ENCODE measurements at regions not wholly inside any gene's neighbourhood (a gene's known extent, or its start where the extent isn't known, plus 50 kb on each side); places are given as distances from the start of the nearest gene placed in this dataset.

GRCh38 chrX:107552930-107553329 lies 75.4 kb upstream of the PRPS1 start:
- TF ChIP-seq, protein P1, sequence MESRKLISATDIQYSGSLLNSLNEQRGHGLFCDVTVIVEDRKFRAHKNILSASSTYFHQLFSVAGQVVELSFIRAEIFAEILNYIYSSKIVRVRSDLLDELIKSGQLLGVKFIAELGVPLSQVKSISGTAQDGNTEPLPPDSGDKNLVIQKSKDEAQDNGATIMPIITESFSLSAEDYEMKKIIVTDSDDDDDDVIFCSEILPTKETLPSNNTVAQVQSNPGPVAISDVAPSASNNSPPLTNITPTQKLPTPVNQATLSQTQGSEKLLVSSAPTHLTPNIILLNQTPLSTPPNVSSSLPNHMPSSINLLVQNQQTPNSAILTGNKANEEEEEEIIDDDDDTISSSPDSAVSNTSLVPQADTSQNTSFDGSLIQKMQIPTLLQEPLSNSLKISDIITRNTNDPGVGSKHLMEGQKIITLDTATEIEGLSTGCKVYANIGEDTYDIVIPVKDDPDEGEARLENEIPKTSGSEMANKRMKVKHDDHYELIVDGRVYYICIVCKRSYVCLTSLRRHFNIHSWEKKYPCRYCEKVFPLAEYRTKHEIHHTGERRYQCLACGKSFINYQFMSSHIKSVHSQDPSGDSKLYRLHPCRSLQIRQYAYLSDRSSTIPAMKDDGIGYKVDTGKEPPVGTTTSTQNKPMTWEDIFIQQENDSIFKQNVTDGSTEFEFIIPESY (IDR thresholded peaks at IDR 0.05), result no peak
- WGBS, result 86% methylated on average over 1 of the region's 1 CpG
- no peaks in the 10 kb centered on the region for H3K4me1 ChIP-seq (ENCODE audit: control insufficient read depth in 4 of 4, insufficient read depth in 4 of 4, low read length in 3 of 4)

GRCh38 chrX:107556967-107557366 lies 71.3 kb upstream of the PRPS1 start:
- Histone ChIP-seq H3K27me3 (ENCODE audit: control insufficient read depth in 4 of 4, insufficient read depth in 4 of 4, low read length in 3 of 4) (peaks cover 0 to 3% (median 0%) of the 10 kb centered on the region in 4 donors), H3K4me3 (ENCODE audit: low read depth in 1 of 3, low read length in 3 of 3) (no peak overlapping the region), H3K9me3 (ENCODE audit: control insufficient read depth in 4 of 4, low read length in 3 of 4) (no peaks in the 10 kb centered on the region), H3K9ac (ENCODE audit: low read depth in 1 of 2, low read length in 2 of 2) (no peak overlapping the region), H3K36me3 (ENCODE audit: control insufficient read depth in 4 of 4, insufficient read depth in 3 of 4, low read depth in 1 of 4, low read length in 3 of 4) (no peaks in the 10 kb centered on the region), H3K4me1 (ENCODE audit: control insufficient read depth in 4 of 4, insufficient read depth in 4 of 4, low read length in 3 of 4) (no peaks in the 10 kb centered on the region), H3K27ac (ENCODE audit: low read depth in 1 of 2, low read length in 2 of 2) (no peak overlapping the region)
- WGBS, result 90% methylated on average over 3 of the region's 3 CpGs
- no peak for DNase-seq (ENCODE audit: low spot score)
- TF ChIP-seq NR2F2 (IDR thresholded peaks at IDR 0.05) (no peak), FOXA2 (IDR thresholded peaks at IDR 0.05) (no peak)

More at GRCh38 chrX:107552930-107553329, 75.4 kb upstream of the PRPS1 start:
- no peak for DNase-seq (ENCODE audit: low spot score)
- no peaks in the 10 kb centered on the region for H3K36me3 ChIP-seq (ENCODE audit: control insufficient read depth in 4 of 4, insufficient read depth in 3 of 4, low read depth in 1 of 4, low read length in 3 of 4)
- no peak overlapping the region for H3K9ac ChIP-seq (ENCODE audit: low read depth in 1 of 2, low read length in 2 of 2)
- H3K27me3 ChIP-seq (ENCODE audit: control insufficient read depth in 4 of 4, insufficient read depth in 4 of 4, low read length in 3 of 4), result no peaks in the 10 kb centered on the region
- no peak overlapping the region for H3K4me3 ChIP-seq (ENCODE audit: low read depth in 1 of 3, low read length in 3 of 3)
- H3K9me3 ChIP-seq (ENCODE audit: control insufficient read depth in 4 of 4, low read length in 3 of 4), result no peaks in the 10 kb centered on the region
- H3K27ac ChIP-seq (ENCODE audit: low read depth in 1 of 2, low read length in 2 of 2), result no peak overlapping the region

- DNase-seq (ENCODE audit: low spot score), result no peak
- Histone ChIP-seq H3K27ac (ENCODE audit: low read depth in 1 of 2, low read length in 2 of 2) (no peak overlapping the region), H3K4me3 (ENCODE audit: low read depth in 1 of 3, low read length in 3 of 3) (no peak overlapping the region), H3K9ac (ENCODE audit: low read depth in 1 of 2, low read length in 2 of 2) (no peak overlapping the region), H3K9me3 (ENCODE audit: control insufficient read depth in 4 of 4, low read length in 3 of 4) (no peaks in the 10 kb centered on the region), H3K27me3 (ENCODE audit: control insufficient read depth in 4 of 4, insufficient read depth in 4 of 4, low read length in 3 of 4) (peaks cover 0 to 3% (median 0%) of the 10 kb centered on the region in 4 donors), H3K36me3 (ENCODE audit: control insufficient read depth in 4 of 4, insufficient read depth in 3 of 4, low read depth in 1 of 4, low read length in 3 of 4) (no peaks in the 10 kb centered on the region), H3K4me1 (ENCODE audit: control insufficient read depth in 4 of 4, insufficient read depth in 4 of 4, low read length in 3 of 4) (no peaks in the 10 kb centered on the region)
- TF ChIP-seq HNF4A (conservative IDR thresholded peaks at IDR 0.05) (no peak), JUND (IDR thresholded peaks at IDR 0.05) (no peak), NR2F2 (IDR thresholded peaks at IDR 0.05) (no peak), EGR1 (IDR thresholded peaks at IDR 0.05; ENCODE audit: low read depth in 2 of 2) (no peak), SP1 (IDR thresholded peaks at IDR 0.05) (no peak), FOXA1 (IDR thresholded peaks at IDR 0.05) (no peak), FOXA2 (IDR thresholded peaks at IDR 0.05) (no peak), TAF1 (conservative IDR thresholded peaks at IDR 0.05) (no peak), RXRA (IDR thresholded peaks at IDR 0.05) (no peak), GABPA (IDR thresholded peaks at IDR 0.05 in 1 of 2, conservative IDR thresholded peaks at IDR 0.05 in 1 of 2) (no peak), YY1 (IDR thresholded peaks at IDR 0.05) (no peak)
- TF ChIP-seq, protein P2, sequence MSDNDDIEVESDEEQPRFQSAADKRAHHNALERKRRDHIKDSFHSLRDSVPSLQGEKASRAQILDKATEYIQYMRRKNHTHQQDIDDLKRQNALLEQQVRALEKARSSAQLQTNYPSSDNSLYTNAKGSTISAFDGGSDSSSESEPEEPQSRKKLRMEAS (IDR thresholded peaks at IDR 0.05), result no peak
- TF ChIP-seq, protein P3, sequence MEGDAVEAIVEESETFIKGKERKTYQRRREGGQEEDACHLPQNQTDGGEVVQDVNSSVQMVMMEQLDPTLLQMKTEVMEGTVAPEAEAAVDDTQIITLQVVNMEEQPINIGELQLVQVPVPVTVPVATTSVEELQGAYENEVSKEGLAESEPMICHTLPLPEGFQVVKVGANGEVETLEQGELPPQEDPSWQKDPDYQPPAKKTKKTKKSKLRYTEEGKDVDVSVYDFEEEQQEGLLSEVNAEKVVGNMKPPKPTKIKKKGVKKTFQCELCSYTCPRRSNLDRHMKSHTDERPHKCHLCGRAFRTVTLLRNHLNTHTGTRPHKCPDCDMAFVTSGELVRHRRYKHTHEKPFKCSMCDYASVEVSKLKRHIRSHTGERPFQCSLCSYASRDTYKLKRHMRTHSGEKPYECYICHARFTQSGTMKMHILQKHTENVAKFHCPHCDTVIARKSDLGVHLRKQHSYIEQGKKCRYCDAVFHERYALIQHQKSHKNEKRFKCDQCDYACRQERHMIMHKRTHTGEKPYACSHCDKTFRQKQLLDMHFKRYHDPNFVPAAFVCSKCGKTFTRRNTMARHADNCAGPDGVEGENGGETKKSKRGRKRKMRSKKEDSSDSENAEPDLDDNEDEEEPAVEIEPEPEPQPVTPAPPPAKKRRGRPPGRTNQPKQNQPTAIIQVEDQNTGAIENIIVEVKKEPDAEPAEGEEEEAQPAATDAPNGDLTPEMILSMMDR (IDR thresholded peaks at IDR 0.05; ENCODE audit: low read depth, low read length, missing input control), result no peak
- TF ChIP-seq, protein P1 (IDR thresholded peaks at IDR 0.05), result no peak
Observed at GRCh38 chrX:107559506-107559905, 68.8 kb upstream of the PRPS1 start.

Measured in liver (tissue), 8 donors.